Mesothelial cell of epicardium (in vitro differentiated cells): ENCODE measurements at regions not wholly inside any gene's neighbourhood (a gene's known extent, or its start where the extent isn't known, plus 50 kb on each side); places are given as distances from the start of the nearest gene placed in this dataset.

Experiments used
- DNase-seq, 2 experiments: peaks; one replicate each; pipeline ENCODE4 v3.0.0; 2021; ENCODE audit warnings: low spot score in 2 of 2; ENCODE audit not compliant: unreplicated experiment in 2 of 2
- H3K27ac Mint-ChIP-seq: 2 replicates; pipeline ENCODE4 v1.8.0; 2021; ENCODE audit warnings: mixed read lengths
- H3K27me3 Mint-ChIP-seq: 2 replicates; pipeline ENCODE4 v1.8.0; 2021; ENCODE audit warnings: low read depth, mixed read lengths
- H3K36me3 Mint-ChIP-seq: 2 replicates; pipeline ENCODE4 v1.8.0; 2021; ENCODE audit warnings: mixed read lengths
- H3K4me1 Mint-ChIP-seq: 2 replicates; pipeline ENCODE4 v1.8.0; 2021; ENCODE audit warnings: mixed read lengths
- H3K4me3 Mint-ChIP-seq: 2 replicates; pipeline ENCODE4 v1.8.0; 2021; ENCODE audit warnings: mild to moderate bottlenecking, moderate library complexity, mixed read lengths
- H3K9me3 Mint-ChIP-seq: 2 replicates; pipeline ENCODE4 v1.8.0; 2021; ENCODE audit warnings: mixed read lengths
- TF ChIP-seq, protein P1 (sequence below): fragments of 200-600 bp; sonication (generic); IDR thresholded peaks from one replicate; pipeline ENCODE4 v1.5.0; 2021; ENCODE audit warnings: antibody characterized with exemption; ENCODE audit not compliant: unreplicated experiment

DNA sequence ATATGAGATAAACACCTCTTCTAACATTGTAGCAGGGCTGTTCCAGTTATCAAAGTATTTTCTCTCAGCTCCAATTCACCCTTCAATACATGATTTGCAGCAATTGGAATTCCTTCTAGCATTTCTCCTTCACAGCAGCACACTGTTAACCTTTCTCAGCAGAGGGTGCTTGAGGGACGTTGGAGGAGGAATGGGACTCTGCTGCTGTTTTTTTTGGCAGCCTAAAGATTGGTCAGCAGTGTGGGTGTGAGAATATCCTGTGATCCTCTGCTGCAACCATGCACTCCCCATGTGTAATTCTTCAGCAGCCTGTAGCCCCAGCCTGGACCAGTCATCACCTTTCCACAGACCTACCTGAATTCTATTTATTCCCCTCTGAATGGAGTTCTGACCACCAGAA is 1708.9 kb upstream of the CELF4 start:
- no peaks in the 10 kb centered on the region for H3K4me1 Mint-ChIP-seq
- no peak for DNase-seq
- TF ChIP-seq, protein P1, sequence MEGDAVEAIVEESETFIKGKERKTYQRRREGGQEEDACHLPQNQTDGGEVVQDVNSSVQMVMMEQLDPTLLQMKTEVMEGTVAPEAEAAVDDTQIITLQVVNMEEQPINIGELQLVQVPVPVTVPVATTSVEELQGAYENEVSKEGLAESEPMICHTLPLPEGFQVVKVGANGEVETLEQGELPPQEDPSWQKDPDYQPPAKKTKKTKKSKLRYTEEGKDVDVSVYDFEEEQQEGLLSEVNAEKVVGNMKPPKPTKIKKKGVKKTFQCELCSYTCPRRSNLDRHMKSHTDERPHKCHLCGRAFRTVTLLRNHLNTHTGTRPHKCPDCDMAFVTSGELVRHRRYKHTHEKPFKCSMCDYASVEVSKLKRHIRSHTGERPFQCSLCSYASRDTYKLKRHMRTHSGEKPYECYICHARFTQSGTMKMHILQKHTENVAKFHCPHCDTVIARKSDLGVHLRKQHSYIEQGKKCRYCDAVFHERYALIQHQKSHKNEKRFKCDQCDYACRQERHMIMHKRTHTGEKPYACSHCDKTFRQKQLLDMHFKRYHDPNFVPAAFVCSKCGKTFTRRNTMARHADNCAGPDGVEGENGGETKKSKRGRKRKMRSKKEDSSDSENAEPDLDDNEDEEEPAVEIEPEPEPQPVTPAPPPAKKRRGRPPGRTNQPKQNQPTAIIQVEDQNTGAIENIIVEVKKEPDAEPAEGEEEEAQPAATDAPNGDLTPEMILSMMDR, result no peak

GRCh38 chr18:39272230-39272629 is 1706.6 kb upstream of the CELF4 start:
- H3K4me3 Mint-ChIP-seq, result no peak overlapping the region
- no peaks in the 10 kb centered on the region for H3K4me1 Mint-ChIP-seq
- H3K36me3 Mint-ChIP-seq, result no peaks in the 10 kb centered on the region
- TF ChIP-seq, protein P1, result no peak
- DNase-seq, result no peak
- no peak overlapping the region for H3K27ac Mint-ChIP-seq
- H3K27me3 Mint-ChIP-seq, result no peaks in the 10 kb centered on the region
- H3K9me3 Mint-ChIP-seq, result no peaks in the 10 kb centered on the region

More for the DNA sequence above, 1708.9 kb upstream of the CELF4 start:
- H3K4me3 Mint-ChIP-seq, result no peak overlapping the region
- H3K36me3 Mint-ChIP-seq, result no peaks in the 10 kb centered on the region
- H3K27me3 Mint-ChIP-seq, result no peaks in the 10 kb centered on the region
- no peaks in the 10 kb centered on the region for H3K9me3 Mint-ChIP-seq
- H3K27ac Mint-ChIP-seq, result no peak overlapping the region

GRCh38 chr18:39271654-39272053 is 1706.1 kb upstream of the CELF4 start:
- no peaks in the 10 kb centered on the region for H3K9me3 Mint-ChIP-seq
- DNase-seq, result no peak
- H3K27me3 Mint-ChIP-seq, result no peaks in the 10 kb centered on the region
- H3K4me3 Mint-ChIP-seq, result no peak overlapping the region
- H3K27ac Mint-ChIP-seq, result no peak overlapping the region
- no peaks in the 10 kb centered on the region for H3K4me1 Mint-ChIP-seq
- TF ChIP-seq, protein P1, result no peak
- no peaks in the 10 kb centered on the region for H3K36me3 Mint-ChIP-seq

GRCh38 chr18:39260565-39260964 is 1695.0 kb upstream of the CELF4 start:
- peaks cover 3% of the 10 kb centered on the region for H3K36me3 Mint-ChIP-seq
- H3K4me1 Mint-ChIP-seq, result no peaks in the 10 kb centered on the region
- H3K9me3 Mint-ChIP-seq, result peaks cover 10% of the 10 kb centered on the region
- H3K4me3 Mint-ChIP-seq, result no peak overlapping the region
- TF ChIP-seq, protein P1, result no peak
- H3K27ac Mint-ChIP-seq, result no peak overlapping the region
- no peak for DNase-seq
- no peaks in the 10 kb centered on the region for H3K27me3 Mint-ChIP-seq

GRCh38 chr18:39259736-39260135 is 1694.1 kb upstream of the CELF4 start:
- Mint-ChIP-seq H3K4me1 (no peaks in the 10 kb centered on the region), H3K36me3 (peaks cover 3% of the 10 kb centered on the region), H3K9me3 (peaks cover 8% of the 10 kb centered on the region), H3K4me3 (no peak overlapping the region), H3K27me3 (no peaks in the 10 kb centered on the region), H3K27ac (no peak overlapping the region)
- no peak for DNase-seq
- TF ChIP-seq, protein P1, result no peak

GRCh38 chr18:39244242-39244641 is 1678.6 kb upstream of the CELF4 start:
- Mint-ChIP-seq H3K4me1 (no peaks in the 10 kb centered on the region), H3K36me3 (no peaks in the 10 kb centered on the region), H3K4me3 (no peak overlapping the region), H3K27ac (no peak overlapping the region), H3K27me3 (no peaks in the 10 kb centered on the region), H3K9me3 (no peaks in the 10 kb centered on the region)
- no peak for DNase-seq
- TF ChIP-seq, protein P1, result no peak
